ENCODE measurements at regions not wholly inside any gene's neighbourhood (a gene's known extent, or its start where the extent isn't known, plus 50 kb on each side); places are given as distances from the start of the nearest gene placed in this dataset.

DNA sequence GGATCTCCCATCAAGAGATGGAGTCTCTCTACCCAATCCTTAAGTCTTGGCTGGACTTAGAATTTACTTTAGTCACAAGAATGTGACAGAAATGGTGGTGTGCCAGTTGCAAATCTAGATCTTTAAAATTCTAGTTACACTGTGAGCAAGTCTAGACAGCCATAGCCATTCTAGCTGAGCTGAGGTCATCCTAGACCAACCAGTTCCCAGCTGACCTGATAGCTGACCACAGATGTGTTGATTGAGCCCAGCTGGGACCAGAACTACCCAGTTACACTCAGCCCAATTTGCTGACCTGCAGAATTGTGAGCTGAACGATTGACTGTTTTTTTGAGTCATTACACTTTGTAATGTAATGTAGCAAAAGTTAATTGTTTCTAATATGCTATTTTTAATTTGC is 251.8 kb downstream of the ADGRL2 start:
- Histone ChIP-seq H3K27ac (no peak overlapping the region), H3K4me3 (no peak overlapping the region), H3K27me3 (no peaks in the 10 kb centered on the region), H3K4me1 (no peaks in the 10 kb centered on the region), H3K9me3 (no peaks in the 10 kb centered on the region), H3K36me3 (no peaks in the 10 kb centered on the region)
- intact Hi-C loops (cut with DNase I): no loop called here
- WGBS, 2 donors: 75 to 86% methylated on average over 1 of the region's 1 CpG
- TF ChIP-seq POLR2AphosphoS5 (IDR thresholded peaks at IDR 0.05) (no peak), EP300 (IDR thresholded peaks at IDR 0.05) (no peak), POLR2A (IDR thresholded peaks at IDR 0.05) (no peak)
- TF ChIP-seq, protein P1, sequence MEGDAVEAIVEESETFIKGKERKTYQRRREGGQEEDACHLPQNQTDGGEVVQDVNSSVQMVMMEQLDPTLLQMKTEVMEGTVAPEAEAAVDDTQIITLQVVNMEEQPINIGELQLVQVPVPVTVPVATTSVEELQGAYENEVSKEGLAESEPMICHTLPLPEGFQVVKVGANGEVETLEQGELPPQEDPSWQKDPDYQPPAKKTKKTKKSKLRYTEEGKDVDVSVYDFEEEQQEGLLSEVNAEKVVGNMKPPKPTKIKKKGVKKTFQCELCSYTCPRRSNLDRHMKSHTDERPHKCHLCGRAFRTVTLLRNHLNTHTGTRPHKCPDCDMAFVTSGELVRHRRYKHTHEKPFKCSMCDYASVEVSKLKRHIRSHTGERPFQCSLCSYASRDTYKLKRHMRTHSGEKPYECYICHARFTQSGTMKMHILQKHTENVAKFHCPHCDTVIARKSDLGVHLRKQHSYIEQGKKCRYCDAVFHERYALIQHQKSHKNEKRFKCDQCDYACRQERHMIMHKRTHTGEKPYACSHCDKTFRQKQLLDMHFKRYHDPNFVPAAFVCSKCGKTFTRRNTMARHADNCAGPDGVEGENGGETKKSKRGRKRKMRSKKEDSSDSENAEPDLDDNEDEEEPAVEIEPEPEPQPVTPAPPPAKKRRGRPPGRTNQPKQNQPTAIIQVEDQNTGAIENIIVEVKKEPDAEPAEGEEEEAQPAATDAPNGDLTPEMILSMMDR (IDR thresholded peaks at IDR 0.05): no peak
- DNase-seq: no peak

DNA sequence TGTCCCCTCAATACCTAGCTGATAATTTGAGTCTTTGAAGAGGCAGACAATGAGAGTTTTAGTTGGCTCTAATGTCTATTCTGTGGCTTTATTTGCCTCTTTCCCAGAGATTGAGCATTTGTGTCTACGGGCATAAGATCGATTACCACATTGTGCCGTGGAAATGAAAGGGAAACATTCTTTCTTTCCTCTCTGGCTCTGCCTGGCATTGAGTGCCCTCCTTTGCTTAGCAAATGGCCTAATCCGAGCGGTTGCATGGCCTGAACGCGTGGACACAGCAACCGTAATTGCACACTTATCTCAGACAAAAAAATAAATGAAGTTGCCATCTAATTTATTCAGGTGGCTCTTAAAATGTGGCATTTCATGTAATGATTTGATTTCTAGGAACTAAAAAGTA is 247.9 kb downstream of the ADGRL2 start:
- Histone ChIP-seq H3K9me3 (no peaks in the 10 kb centered on the region), H3K27ac (no peak overlapping the region), H3K27me3 (no peaks in the 10 kb centered on the region), H3K4me1 (no peaks in the 10 kb centered on the region), H3K4me3 (no peak overlapping the region), H3K36me3 (no peaks in the 10 kb centered on the region)
- TF ChIP-seq POLR2AphosphoS5 (IDR thresholded peaks at IDR 0.05): no peak
- no peak for TF ChIP-seq EP300 (IDR thresholded peaks at IDR 0.05)
- TF ChIP-seq, protein P1 (IDR thresholded peaks at IDR 0.05): no peak
- TF ChIP-seq POLR2A (IDR thresholded peaks at IDR 0.05): no peak
- no peak for DNase-seq
- 92 to 93% methylated on average over 8 of the region's 8 CpGs for WGBS, 2 donors
- intact Hi-C loops (cut with DNase I): no loop called here

DNA sequence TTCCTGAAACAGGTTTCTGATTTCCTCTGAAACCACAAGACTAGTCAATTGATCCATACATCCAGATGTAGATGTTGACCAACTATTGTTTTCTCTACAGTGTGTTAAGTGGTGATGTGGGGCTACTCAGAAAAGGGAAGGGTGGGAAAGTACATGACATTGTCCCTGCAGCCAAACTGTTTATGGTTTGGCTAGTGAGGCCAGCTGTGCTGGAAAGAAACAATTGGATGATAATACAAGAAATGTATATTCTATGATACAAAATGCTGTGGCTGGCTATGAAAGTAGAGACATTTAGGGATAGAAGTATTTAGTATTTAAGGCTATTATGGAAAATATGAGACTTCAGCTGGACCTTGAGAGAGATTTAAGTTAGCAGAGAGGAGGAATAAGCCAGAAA is 244.5 kb downstream of the ADGRL2 start:
- DNase-seq: no peak
- H3K4me3 ChIP-seq: no peak overlapping the region
- H3K27me3 ChIP-seq: no peaks in the 10 kb centered on the region
- no peaks in the 10 kb centered on the region for H3K9me3 ChIP-seq
- H3K36me3 ChIP-seq: no peaks in the 10 kb centered on the region
- no peak overlapping the region for H3K27ac ChIP-seq
- H3K4me1 ChIP-seq: no peaks in the 10 kb centered on the region
- TF ChIP-seq POLR2AphosphoS5 (IDR thresholded peaks at IDR 0.05): no peak
- TF ChIP-seq EP300 (IDR thresholded peaks at IDR 0.05): no peak
- TF ChIP-seq POLR2A (IDR thresholded peaks at IDR 0.05): no peak
- TF ChIP-seq, protein P1 (IDR thresholded peaks at IDR 0.05): no peak
- intact Hi-C loops (cut with DNase I): no loop called here

DNA sequence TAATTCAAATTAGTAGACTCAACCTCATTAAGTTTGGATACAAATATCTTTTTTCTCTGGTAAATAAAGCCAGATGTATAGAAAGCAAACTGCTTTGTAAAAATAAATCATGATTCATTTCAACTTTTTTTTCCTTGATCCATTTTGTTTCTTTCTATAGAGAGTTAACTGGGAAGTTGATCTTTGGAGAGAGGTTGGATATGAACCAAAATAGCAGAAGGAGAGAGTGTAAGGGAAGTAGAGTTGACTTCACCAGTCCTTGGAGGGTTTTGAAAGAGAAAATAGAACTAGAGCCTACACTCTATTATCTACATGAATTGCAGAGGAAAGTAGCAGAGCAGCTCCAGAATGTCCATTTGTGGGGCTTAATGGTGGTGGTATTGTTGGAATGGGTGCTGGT is 243.8 kb downstream of the ADGRL2 start:
- Histone ChIP-seq H3K27me3 (no peaks in the 10 kb centered on the region), H3K27ac (no peak overlapping the region), H3K9me3 (no peaks in the 10 kb centered on the region), H3K4me1 (no peaks in the 10 kb centered on the region), H3K4me3 (no peak overlapping the region), H3K36me3 (no peaks in the 10 kb centered on the region)
- TF ChIP-seq POLR2AphosphoS5 (IDR thresholded peaks at IDR 0.05) (no peak), EP300 (IDR thresholded peaks at IDR 0.05) (no peak), POLR2A (IDR thresholded peaks at IDR 0.05) (no peak)
- TF ChIP-seq, protein P1 (IDR thresholded peaks at IDR 0.05): no peak
- intact Hi-C loops (cut with DNase I): no loop called here
- DNase-seq: no peak

DNA sequence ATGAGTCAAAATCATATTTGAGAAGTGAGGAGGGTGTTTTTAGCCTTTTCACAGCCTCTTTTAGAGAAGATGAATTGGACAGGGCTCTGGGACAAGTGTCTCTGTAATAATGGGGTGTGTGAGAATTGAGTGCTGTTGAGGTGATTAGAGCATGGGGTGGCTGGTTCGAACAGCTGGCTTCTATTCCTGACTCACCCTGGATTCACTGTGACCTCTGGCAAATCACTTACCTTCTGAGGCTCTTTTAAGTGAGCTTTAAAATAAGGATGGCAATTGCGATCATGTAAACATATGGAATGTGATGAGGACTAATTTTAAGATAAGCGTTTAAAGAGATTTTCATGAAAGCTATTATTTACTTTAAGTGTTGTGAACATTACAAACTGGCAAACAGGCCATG is 243.4 kb downstream of the ADGRL2 start:
- DNase-seq: no peak
- intact Hi-C loops (cut with DNase I): no loop called here
- Histone ChIP-seq H3K4me1 (no peaks in the 10 kb centered on the region), H3K27ac (no peak overlapping the region), H3K27me3 (no peaks in the 10 kb centered on the region), H3K36me3 (no peaks in the 10 kb centered on the region), H3K4me3 (no peak overlapping the region), H3K9me3 (no peaks in the 10 kb centered on the region)
- WGBS, 2 donors: 64 to 74% methylated on average over 3 of the region's 3 CpGs
- TF ChIP-seq POLR2AphosphoS5 (IDR thresholded peaks at IDR 0.05) (no peak), POLR2A (IDR thresholded peaks at IDR 0.05) (no peak), EP300 (IDR thresholded peaks at IDR 0.05) (no peak)
- TF ChIP-seq, protein P1 (IDR thresholded peaks at IDR 0.05): no peak
